NCI-H774 (cell line): ENCODE measurements at regions not wholly inside any gene's neighbourhood (a gene's known extent, or its start where the extent isn't known, plus 50 kb on each side); places are given as distances from the start of the nearest gene placed in this dataset.
"Not testable (repeated sequence)": the region's sequence is repeated elsewhere in the genome, so short reads cannot be mapped to it uniquely, and the experiment has no call there.

Experiments
- DNase-seq: peaks from one replicate; lab custom pipeline; 2025; lab: John Stamatoyannopoulos, UW

GRCh38 chr16:22681554-22682291 lies 132.2 kb upstream of the HS3ST2 start:
- no peak for DNase-seq

GRCh38 chr16:22683258-22683657 lies 130.7 kb upstream of the HS3ST2 start:
- no peak for DNase-seq

- no peak for DNase-seq
Observed at GRCh38 chr16:22683730-22684573, 130.0 kb upstream of the HS3ST2 start.

- DNase-seq = no peak
Observed at GRCh38 chr16:22684574-22685458, 129.1 kb upstream of the HS3ST2 start.

- DNase-seq = no peak
Observed at GRCh38 chr16:22685459-22685830, 128.5 kb upstream of the HS3ST2 start.

- no peak for DNase-seq
Observed at GRCh38 chr16:22687031-22687530, 126.9 kb upstream of the HS3ST2 start.

- DNase-seq = no peak
Observed at GRCh38 chr16:22688463-22688862, 125.5 kb upstream of the HS3ST2 start.

GRCh38 chr16:22688930-22689329 lies 125.0 kb upstream of the HS3ST2 start:
- no peak for DNase-seq

GRCh38 chr16:22691335-22691734 lies 122.6 kb upstream of the HS3ST2 start:
- no peak for DNase-seq

- DNase-seq = no peak
Observed at GRCh38 chr16:22692034-22692433, 121.9 kb upstream of the HS3ST2 start.

- DNase-seq = no peak
Observed at GRCh38 chr16:22692916-22693637, 120.9 kb upstream of the HS3ST2 start.

GRCh38 chr16:22693638-22694340 lies 120.2 kb upstream of the HS3ST2 start:
- DNase-seq = no peak

- DNase-seq = no peak
Observed at GRCh38 chr16:22694887-22695382, 119.0 kb upstream of the HS3ST2 start.

- DNase-seq = not testable (repeated sequence)
Observed at GRCh38 chr16:22695773-22696172, 118.2 kb upstream of the HS3ST2 start.

- no peak for DNase-seq
Observed at GRCh38 chr16:22699356-22699755, 114.6 kb upstream of the HS3ST2 start.

- no peak for DNase-seq
Observed at GRCh38 chr16:22705799-22706198, 108.2 kb upstream of the HS3ST2 start.

- DNase-seq = no peak
Observed at GRCh38 chr16:22710326-22710725, 103.6 kb upstream of the HS3ST2 start.

- no peak for DNase-seq
Observed at GRCh38 chr16:22711847-22712246, 102.1 kb upstream of the HS3ST2 start.

GRCh38 chr16:22712471-22712870 lies 101.5 kb upstream of the HS3ST2 start:
- DNase-seq = no peak

- DNase-seq = not testable (repeated sequence)
Observed at GRCh38 chr16:22718598-22718997, 95.4 kb upstream of the HS3ST2 start.

- no peak for DNase-seq
Observed at GRCh38 chr16:22719945-22720344, 94.0 kb upstream of the HS3ST2 start.
